Germinal center (tissue), 1 donor: ENCODE measurements at regions not wholly inside any gene's neighbourhood (a gene's known extent, or its start where the extent isn't known, plus 50 kb on each side); places are given as distances from the start of the nearest gene placed in this dataset.

Experiments used
- DNase-seq: peaks from one replicate; pipeline ENCODE4 v3.0.0; 2012; ENCODE audit warnings: mixed read lengths, low spot score

DNA sequence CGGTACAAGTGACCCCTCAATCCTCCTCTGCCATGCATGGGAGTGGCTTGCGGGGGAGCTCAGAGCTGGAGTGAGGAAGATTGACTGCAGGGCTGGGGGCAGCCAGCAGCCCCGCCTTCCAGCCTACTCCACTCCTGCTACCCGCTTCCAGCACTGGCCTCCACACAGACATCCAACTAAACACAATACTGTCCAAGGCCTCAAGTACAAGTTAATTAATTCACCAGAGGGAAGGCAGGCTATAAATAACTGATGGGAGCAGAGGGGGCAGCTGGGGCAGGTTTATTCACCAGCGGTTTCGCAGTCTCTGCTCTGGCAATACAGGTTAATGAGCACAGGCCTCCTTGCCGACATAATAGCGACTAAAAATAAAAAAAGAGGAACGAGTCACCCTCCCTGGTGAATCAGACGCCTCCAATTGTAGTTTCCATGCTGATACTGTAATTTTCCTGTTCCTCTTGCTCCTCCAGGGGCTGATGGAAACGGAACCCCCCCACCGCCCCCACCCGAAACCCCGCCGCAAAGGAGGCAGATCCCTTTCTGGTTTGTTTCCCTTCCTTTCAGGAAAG lies 166.4 kb upstream of the TLE3 start:
- DNase-seq = peak; percentile 74

DNA sequence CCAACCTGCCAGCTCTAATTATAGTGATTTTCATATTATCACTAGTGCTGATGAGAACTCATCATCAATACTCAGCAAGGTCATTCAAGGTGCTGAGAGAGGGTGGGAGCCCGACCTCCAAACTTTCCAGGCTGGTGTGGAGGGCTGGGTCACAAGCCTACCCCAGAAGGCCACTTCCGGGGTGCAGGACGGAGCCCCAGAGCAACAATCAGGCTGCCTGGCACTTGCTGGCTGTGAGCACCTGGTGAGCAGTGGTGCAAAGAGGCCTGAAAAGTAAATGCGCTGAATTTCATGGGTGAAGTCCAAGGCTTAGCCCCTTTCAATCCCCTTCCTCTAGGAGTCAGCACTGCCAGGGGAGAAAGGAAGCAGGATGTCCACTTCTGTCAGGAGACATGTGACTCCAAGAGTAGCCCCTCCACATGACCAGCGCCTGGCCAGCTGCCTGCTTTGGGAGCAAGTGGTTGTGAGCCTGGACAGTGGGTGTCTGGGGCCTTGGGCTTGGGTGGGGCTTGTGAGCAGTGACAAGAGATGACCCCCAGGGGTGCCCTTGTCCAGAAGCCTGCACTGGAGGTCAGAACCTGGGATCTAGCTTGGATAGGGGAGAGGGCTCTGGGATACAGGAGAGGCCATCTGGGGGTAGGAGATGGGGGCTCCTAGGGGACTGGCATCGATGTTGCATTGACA lies 165.0 kb upstream of the TLE3 start:
- peak; percentile 68 for DNase-seq

DNA sequence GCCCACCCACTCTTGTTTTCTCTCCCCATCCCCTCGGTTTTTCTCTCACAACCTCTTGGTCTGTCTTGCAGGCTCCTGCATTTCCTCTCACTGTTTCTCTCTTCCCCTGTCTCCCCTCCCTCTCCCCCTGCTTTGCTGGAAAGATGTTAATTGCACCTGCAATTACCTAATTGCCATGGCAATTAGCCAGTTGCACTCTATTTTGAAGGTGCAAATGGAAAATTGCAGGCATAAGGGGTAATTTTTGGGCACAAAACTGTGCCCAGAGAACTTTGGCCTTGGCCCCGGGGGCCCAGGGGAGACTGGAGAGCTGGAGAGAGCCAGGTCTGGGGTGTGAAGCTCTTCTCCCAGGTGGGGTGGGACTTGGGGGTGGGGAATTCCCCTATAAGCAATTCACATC lies 164.5 kb upstream of the TLE3 start:
- no peak for DNase-seq

DNA sequence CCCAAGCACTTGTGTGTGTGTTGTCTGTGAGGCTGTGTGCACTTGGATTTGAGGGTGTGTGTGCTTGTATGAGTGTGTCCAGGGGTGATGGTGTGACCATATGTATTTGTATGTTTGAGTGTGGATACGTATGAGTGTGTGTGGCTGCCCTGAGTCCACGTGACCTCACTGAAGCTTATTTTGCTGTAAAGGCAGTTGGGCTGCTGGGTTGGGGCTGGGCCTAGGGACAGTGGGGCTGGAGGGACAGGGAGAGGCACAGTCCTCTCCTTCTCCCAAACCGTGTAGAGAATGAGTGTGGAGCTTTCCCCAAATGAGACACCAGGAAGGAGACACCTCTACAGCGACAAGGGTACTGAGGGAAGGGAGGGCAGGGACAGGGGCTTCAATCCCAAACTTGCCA lies 163.4 kb upstream of the TLE3 start:
- DNase-seq = no peak

DNA sequence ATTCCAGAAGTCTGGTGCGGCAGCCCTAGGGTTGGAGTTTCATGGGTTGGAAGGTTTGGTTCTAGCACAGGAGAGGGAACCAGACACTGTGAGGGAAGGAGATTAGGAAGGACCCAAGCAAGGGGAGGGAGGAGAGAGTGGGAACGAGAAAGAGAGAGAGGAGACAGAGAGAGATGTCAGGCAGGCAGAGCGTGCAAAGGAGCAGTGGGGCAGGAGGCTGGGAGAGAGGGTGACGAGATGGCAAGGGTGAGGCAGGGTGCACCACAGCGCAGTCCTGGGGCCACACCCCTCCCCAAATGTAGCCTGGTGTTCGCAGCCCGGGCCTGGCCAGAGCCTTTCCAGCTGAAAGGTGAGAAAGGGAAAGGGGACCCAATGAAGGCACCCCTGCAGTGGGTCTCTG lies 162.9 kb upstream of the TLE3 start:
- no peak for DNase-seq

DNA sequence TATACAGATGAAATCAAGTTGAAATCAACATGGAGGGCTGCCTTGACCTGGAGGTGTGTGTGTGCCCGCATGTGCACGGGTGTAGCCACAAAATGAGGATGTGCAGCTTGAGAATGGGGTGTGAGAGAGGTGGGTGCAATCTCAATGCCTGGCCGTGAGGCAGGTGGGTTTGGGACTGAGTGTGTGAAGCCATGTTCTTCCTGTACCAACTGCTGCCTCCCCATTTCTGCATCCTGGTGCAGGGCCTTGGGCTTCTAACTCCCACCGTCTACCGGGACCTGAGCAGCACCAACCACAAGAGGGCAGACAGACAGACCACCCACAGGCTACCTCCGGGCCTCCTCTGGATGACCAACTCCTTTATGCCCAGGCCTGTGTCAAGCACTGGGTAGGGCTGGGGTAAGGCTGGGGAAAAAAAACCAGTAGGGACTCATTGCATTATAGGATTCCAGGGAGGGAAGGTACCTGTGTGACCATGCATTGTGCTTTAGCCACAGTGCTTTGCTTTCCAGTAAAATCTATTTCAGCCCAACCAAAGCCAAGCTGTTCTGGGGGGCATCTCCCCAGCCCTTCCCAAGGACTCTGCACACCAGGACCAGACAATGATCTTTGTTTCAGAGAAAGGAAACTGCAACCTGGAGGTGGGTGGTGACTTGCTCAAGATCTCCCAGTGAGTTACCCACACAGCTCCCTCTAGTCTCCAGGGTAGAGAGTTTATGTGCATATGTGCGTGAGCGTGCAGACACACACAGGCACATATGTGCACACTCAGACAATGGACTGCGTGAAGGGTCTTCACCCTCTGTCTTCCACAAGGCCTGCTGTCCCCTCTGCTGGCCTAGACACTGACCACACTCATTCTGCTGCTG lies 162.2 kb upstream of the TLE3 start:
- DNase-seq = peak; percentile 44

DNA sequence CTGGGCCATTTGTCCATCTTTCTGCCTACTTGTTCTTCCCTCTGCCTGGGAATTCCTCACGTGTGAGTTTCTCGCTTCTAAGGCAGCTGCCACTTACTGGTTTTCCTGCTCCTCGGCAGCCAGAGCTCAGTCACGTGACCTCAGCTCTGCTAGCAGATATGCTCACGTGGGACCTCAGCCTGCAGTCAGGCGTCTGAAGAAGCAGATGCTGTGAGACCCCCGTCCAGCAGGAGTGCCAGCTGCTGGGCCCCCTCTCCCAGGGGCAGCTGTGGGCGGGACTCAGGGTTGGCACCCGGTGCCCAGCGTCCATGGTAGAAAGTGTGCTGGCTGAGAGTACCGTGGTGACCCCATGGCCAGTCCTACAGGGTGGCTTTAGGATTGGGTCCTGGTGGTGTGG lies 161.3 kb upstream of the TLE3 start:
- DNase-seq = peak; percentile 65

DNA sequence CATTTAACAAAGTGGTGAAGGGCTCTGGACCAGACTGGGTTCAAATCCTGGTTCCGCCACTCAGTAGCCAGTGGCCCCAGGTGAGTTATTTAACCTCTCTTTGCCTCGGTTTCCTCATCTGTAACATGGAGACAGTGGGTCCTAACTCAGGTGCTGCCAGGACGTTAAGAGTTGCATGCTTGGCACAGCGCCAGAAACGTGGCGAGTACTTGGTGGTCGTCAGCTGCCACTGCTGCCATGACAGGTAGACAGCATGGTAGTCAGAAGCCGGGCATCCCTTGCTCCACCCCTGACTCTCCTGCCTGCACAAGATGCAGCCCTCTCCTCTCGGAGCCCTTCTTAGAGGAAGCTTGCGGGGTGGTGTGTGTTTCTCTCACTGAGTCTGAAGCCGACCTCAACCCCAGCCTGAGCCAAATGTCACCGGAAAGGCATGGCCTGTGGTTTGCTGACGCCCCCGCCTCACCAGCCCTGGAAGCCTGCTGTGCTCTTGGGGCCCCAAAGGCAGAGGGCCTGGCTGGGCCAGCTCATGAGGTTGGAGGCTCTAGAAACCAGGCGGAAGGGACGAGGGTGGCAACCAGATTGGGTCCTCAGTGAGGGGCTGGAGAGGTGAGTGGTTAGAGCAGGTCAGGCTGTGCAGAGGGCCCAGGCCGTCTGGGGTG lies 160.8 kb upstream of the TLE3 start:
- no peak for DNase-seq

DNA sequence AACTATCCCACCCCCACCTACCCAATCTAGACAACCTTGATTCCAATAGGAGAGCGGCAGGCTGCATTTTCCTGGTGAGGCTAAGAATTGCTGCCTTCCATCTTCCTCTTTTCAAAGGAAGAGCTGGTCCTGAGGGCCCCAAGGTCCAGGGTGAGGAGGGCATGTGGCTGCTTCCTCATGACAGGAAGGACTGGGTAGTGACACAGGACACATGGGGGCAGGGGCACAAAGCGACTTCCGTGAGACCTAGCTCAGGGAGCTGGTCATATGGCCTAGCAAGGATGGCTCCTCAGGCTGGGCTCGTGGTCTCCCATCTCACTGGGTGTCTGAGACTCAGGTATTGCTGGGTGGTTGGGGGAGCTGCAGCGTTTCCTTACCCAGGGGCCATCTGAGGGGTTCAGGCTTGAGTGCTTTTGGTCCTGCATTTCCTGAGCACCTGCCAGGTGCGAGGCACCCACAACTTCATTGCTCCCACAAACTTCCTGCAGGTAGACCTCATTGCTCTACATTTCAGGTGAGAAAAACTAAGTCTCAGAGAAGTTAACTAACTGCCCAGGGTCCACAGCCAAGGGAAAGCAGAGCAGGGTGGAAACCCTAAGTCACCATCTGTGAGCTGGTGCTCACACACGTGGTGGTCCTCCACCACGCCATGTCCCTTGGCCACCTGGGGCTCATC lies 160.0 kb upstream of the TLE3 start:
- no peak for DNase-seq

DNA sequence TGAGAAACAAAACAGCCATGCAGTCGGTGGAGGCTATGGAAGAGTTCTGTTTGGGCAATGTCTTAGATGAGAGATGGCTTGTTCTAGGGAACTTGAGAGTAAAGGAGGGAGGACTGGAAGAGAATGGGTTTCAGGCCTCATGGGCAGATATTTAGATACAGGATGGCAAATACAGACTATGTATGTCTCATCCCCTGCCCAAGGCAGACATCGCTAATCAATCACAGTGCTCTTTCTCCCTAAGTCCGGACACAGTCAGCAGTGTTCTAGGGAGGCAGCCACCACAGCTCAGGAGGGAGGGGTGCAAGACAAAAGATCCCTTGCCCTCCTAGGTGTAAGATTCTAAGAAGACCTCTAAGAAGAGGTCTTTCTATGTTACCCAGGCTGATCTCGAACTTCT lies 159.3 kb upstream of the TLE3 start:
- no peak for DNase-seq

DNA sequence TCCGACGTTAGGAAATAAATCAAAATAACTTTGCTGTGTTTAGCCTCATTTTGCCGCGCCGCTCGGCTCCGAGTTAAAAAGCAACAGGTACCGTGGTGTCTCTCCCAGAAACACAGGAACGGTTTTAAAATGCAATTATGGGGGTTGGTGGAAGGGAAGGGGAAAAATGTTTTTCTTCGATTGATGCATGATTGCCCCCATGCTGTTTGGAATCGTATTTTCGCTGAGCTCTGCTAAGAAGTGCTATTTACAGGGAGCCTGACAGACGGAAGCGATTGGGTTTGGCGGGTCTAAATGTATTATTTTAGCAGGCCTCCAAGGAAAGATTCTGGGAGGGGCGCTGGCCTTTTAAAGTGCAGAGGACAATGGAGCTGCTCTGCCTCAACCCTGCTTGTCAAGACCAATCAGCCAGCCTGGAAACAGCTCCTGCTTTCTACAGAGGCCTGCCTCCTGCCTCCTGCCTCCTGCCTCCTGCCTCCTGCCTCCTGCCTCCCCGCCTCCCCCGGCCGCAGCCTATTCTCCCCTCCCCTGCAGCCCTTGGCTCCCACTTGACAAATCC lies 156.7 kb upstream of the TLE3 start:
- no peak for DNase-seq

DNA sequence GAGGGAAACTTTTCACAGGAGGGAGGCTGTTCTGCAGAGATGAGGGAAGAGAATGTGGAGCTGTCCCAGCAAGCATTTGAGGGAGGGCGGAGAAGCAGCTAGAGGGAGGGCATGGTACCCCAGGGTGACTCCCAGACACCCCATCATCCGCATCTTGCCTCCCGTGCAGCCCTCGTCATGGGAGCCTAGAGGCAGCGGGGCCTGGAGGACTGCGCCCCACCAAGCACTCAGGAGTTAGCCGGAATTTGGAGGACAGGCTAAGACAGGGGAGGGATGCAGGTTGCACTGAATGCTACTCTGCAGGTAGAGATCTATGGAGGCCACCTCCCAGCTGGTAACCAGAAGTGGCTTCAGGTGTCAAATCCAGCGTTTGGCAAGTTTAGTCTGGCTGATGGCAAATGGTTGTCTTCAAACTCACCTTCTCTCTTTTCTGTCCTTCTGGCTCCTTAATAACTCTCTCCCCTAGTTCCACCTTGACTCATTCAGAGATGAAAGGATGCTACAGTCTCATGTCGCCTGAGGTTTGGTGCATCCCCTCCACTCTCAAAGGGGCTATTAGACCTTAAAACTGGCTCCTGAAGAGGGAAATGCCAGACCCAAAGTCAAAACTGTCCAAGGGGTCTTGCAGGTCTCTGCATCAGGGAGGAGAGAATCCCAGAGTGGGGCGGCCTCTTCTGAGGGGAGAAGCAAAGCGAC lies 155.9 kb upstream of the TLE3 start:
- no peak for DNase-seq

DNA sequence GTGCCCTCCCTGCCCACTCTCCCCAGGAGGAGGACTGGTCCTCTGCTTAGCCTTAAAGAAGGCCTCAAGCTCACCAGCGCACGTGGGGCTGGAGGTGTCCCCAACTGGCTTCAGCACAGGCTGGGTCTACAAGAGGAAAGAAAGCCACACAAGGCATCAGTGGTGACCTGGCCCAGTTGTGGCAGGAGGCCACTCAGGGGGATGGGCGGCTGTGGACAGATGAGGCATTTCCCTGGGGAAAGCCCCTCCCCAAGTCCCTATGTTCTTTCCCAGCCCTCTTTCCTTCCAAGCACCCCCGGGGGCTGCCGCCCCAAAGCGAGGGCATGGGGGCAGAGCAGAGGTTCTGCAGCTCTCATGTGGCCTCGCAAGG lies 155.2 kb upstream of the TLE3 start:
- no peak for DNase-seq

DNA sequence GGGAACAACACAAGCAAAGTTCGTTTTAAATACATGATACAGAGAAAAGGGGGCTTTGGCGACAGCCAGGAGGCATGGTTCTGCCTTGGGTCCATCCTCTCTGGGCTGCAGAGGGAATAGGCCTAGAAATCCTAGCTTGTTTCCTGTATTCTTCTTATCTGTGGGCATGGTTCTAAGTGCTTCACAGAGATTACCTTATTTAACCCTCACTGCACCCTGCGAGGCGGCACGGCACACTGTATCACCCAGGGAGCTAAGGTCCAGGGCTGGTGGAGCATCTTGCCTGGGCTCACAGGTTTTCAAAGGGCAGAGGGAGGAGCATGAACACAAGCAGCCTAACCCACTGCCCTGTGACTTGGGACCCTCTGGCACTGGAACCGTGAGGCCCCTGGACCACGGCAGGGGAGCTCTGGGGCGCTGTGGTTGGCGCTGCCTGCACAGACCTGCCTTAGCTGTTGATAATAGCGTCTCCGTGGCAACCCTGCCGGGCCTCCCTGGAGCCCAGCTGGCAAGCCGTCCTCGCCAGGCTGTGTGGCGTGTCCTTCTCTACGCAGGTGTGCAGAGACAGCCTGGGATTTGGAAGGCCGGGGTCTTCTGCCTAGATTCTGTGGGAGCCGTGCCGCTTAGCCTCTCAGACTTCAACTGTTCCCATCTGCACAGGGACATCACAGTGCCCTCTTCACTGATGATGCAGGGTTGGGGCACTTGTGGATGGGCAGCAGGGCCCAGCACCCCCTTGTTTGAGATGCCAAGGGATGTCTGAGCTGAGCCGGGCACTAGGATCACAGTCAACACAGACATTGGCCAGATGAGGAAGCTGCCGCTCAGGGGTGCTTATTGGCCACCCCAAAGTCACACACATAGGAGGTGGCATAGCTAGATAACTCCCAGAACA lies 154.6 kb upstream of the TLE3 start:
- no peak for DNase-seq

DNA sequence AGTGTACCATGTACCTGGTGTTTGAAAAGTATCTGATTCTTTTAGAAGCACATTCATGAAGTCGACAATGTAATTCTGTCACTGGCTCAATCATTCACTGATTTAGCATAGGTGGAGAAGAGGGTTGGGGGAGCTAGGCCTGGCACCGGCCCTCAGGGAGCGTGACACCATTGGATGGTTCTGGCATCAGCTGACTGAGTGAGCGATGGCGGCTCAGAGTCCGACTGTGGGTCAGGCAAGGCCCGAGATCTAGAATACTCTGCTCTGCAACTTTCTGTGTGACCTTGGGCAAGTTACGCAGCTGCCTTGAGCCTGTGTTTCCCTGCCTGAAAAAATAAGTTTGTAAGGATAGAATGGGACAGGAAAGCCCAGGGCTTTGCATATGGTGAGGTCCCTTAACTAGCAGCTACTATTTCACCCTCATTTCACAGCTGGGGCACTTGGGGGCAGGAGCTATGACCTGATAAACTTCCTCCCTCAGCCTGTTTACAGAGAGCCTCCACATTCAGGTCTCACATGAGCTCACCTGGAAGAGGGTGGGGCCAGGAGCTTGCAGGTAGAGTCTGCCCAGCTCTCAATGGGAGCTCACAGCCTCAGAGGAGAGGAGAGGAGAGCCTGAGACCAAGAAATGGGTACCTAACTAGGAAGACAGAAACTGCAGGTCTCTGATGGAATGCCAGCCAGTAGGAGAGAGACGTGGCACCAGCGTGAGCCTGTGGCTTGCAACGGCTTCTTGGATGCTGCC lies 153.7 kb upstream of the TLE3 start:
- DNase-seq = no peak

DNA sequence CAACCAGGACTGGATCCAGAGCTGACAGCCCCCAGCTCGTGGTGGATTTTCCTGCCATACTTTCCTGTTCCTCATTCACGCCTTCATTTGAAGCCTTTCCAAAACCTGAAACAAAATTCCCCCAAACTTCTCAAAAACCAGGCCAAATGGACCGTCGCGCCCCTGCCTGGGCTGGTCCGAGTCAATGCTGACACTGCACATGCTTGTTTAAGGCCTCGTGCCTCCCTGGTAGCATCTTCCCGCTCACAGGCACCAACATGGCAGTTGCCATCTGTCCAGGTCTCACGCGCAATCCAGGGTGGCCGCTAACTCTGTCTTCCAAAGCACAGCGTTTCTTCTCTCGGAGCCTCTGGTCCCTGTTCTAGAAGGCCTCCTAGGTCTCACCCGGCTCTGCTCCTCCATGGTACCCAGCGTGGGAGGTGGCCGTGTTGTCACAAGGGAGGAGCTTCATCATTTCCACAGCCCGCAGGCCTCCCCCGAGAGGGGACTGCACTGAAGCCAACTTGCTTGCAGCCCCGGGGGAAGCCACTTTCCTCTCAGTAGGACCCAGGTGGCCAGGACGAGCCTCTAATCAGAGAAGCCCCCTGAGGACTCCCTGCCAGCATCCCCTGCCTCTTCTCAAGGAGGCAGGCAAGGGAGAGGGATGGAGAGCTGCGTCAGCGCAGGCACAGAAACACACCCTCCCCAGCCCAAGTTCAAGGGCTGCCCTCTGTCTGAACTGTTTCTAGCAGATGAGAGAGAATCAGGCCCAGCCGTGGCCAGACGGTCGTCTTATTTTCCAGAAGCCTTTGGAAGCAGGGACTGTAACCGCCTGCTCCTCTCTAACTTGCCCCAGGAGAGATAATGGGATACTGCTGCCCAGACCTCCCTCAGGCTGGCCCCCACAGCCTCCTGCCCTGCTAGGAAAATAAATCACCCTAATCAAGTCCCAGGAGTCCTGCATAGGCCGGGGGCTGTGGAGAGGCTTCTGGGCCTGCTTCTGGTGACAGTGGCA lies 152.8 kb upstream of the TLE3 start:
- DNase-seq = no peak

DNA sequence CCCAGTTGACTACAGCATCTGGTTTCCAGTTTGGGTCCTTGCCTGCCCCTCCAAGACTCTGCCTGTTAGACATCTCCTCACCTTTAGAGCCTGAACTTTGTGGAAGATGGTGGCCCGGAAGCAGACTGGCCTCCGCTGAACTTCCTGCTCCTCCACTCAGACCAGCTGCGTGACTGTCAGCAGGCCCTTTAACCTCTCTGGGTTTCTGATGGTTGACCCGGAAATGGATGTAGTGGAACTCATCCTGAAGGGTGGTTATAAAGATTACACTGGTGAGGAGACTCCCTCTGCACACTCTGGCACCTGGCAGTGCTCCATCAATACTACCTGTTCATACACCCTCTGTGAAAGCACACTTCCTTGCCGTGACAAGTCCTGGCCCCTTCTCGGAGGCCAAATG lies 151.9 kb upstream of the TLE3 start:
- DNase-seq = no peak
